ENCODE measurements at regions not wholly inside any gene's neighbourhood (a gene's known extent, or its start where the extent isn't known, plus 50 kb on each side); places are given as distances from the start of the nearest gene placed in this dataset.

DNA sequence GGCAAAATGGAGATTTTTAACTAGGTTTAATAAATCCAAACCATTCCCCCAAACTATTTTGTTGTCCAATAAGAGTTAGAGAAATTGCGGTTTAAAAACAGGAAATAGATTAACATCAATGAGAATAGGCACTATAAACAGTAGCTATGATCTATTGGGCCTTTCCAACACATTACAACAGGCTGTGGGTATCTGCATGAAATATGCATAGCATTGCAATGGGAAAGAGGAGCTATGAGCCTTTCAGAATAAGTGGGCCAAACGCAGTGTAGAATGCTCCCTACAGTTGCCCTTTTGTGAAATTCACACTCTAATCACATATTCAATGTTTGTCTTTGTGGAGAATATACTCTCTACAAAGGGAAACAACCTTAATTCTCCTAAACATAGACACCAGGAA is 305.5 kb upstream of the PRMT6 start (continued):
- TF ChIP-seq, protein P1, sequence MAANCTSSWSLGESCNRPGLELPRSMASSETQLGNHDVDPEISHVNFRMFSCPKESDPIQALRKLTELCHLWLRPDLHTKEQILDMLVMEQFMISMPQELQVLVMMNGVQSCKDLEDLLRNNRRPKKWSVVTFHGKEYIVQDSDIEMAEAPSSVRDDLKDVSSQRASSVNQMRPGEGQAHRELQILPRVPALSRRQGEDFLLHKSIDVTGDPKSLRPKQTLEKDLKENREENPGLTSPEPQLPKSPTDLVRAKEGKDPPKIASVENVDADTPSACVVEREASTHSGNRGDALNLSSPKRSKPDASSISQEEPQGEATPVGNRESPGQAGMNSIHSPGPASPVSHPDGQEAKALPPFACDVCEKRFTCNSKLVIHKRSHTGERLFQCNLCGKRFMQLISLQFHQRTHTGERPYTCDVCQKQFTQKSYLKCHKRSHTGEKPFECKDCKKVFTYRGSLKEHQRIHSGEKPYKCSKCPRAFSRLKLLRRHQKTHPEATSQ (CRISPR knock-in tag; IDR thresholded peaks at IDR 0.05; ENCODE audit: borderline replicate concordance), result no peak
- TF ChIP-seq NCOA1 (CRISPR knock-in tag; IDR thresholded peaks at IDR 0.05) (no peak), ZNF557 (CRISPR knock-in tag; IDR thresholded peaks at IDR 0.05) (no peak), ATM (IDR thresholded peaks at IDR 0.05; ENCODE audit: borderline replicate concordance) (no peak), ZNF781 (CRISPR knock-in tag; IDR thresholded peaks at IDR 0.05; ENCODE audit: borderline replicate concordance, not compliant biosample characterization) (no peak), SETDB1 (CRISPR knock-in tag; IDR thresholded peaks at IDR 0.05; ENCODE audit: borderline replicate concordance) (no peak), ZMYM2 (CRISPR knock-in tag; IDR thresholded peaks at IDR 0.05) (no peak), ZNF552 (CRISPR knock-in tag; IDR thresholded peaks at IDR 0.05; ENCODE audit: borderline replicate concordance) (no peak), ZNF335 (CRISPR knock-in tag; IDR thresholded peaks at IDR 0.05) (no peak), CAMTA2 (CRISPR knock-in tag; IDR thresholded peaks at IDR 0.05; ENCODE audit: borderline replicate concordance) (no peak)
- TF ChIP-seq, protein P2, sequence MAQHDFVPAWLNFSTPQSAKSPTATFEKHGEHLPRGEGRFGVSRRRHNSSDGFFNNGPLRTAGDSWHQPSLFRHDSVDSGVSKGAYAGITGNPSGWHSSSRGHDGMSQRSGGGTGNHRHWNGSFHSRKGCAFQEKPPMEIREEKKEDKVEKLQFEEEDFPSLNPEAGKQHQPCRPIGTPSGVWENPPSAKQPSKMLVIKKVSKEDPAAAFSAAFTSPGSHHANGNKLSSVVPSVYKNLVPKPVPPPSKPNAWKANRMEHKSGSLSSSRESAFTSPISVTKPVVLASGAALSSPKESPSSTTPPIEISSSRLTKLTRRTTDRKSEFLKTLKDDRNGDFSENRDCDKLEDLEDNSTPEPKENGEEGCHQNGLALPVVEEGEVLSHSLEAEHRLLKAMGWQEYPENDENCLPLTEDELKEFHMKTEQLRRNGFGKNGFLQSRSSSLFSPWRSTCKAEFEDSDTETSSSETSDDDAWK (CRISPR knock-in tag; IDR thresholded peaks at IDR 0.05), result no peak

DNA sequence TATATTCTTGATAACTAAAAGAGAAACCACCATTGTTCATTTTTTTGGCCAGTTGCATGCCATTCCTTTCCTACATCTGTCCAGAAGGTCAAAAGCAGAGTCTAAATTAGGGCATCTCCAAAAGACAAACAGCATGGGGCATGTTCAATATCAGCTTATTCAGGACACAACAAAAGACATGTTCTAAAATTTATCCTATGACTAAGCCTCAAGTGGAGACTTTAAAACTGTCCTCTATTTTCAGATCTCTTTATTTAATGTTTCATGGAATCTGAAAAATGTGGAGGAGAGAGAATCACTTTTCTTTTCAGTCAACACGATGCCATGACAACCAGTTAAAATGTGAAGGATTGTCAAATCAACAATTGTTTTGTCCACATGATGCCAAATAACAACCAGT is 303.4 kb upstream of the PRMT6 start:
- POLR2A ChIA-PET, result no interaction called here
- no peaks in the 10 kb centered on the region for H3K79me2 ChIP-seq (ENCODE audit: insufficient read depth, low read length)
- no peak overlapping the region for H3K4me3 ChIP-seq (replicated peaks in 1 of 3; ENCODE audit: insufficient read depth in 1 of 3, low read depth in 2 of 3, low read length in 3 of 3)
- 0% methylated on average over 1 of the region's 1 CpG for WGBS (ENCODE audit: low lambda C conversion rate)
- in situ Hi-C loops (cut with HindIII; ENCODE audit: extremely low pct_ligation_motif_present, low pct_unique_long_range_greater_than_20kb) (no loop called here), intact Hi-C loops (cut with micrococcal nuclease; ENCODE audit: unreplicated experiment) (no loop called here)
- BruUV-seq (replicated peaks), result no TSS peak
- CTCF ChIA-PET (ENCODE audit: low intra/inter-chr PET ratio, low total read pairs), result no interaction called here
- no peaks in the 10 kb centered on the region for H3K4me1 ChIP-seq (ENCODE audit: insufficient read depth, low read length)
- DNase-seq (ENCODE audit: low spot score) (no peak), FAIRE-seq (no peak), ATAC-seq (no peak)
- H2AFZ ChIP-seq (ENCODE audit: low read length), result no peak overlapping the region
- no peaks in the 10 kb centered on the region for H4K20me1 ChIP-seq (ENCODE audit: insufficient read depth, low read length)
- no peak overlapping the region for H3K9ac ChIP-seq (ENCODE audit: insufficient read depth, low read depth, low read length)
- no peak overlapping the region for H3K4me2 ChIP-seq (ENCODE audit: low read depth, low read length)
- no peaks in the 10 kb centered on the region for H3K36me3 ChIP-seq (replicated peaks in 1 of 2; ENCODE audit: control insufficient read depth in 1 of 2, insufficient read depth in 2 of 2, low read length in 2 of 2)
- H3K27ac ChIP-seq (ENCODE audit: extremely low read length, insufficient read depth, low read length), result no peak overlapping the region
- TF ChIP-seq ZNF136 (CRISPR knock-in tag; IDR thresholded peaks at IDR 0.05; ENCODE audit: low read depth), result no peak
- TF ChIP-seq ERF (CRISPR knock-in tag; IDR thresholded peaks at IDR 0.05), result no peak
- no peak for TF ChIP-seq ZNF430 (CRISPR knock-in tag; IDR thresholded peaks at IDR 0.05)
- TF ChIP-seq, protein P3, sequence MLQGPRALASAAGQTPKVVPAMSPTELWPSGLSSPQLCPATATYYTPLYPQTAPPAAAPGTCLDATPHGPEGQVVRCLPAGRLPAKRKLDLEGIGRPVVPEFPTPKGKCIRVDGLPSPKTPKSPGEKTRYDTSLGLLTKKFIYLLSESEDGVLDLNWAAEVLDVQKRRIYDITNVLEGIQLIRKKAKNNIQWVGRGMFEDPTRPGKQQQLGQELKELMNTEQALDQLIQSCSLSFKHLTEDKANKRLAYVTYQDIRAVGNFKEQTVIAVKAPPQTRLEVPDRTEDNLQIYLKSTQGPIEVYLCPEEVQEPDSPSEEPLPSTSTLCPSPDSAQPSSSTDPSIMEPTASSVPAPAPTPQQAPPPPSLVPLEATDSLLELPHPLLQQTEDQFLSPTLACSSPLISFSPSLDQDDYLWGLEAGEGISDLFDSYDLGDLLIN (CRISPR knock-in tag; IDR thresholded peaks at IDR 0.05; ENCODE audit: borderline replicate concordance), result no peak
- no peak for TF ChIP-seq KDM6A (CRISPR knock-in tag; IDR thresholded peaks at IDR 0.05; ENCODE audit: low read depth)
- TF ChIP-seq, protein P4, sequence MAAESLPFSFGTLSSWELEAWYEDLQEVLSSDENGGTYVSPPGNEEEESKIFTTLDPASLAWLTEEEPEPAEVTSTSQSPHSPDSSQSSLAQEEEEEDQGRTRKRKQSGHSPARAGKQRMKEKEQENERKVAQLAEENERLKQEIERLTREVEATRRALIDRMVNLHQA (CRISPR knock-in tag; IDR thresholded peaks at IDR 0.05), result no peak
- TF ChIP-seq HOXA5 (CRISPR knock-in tag; IDR thresholded peaks at IDR 0.05), result no peak
- no peak for TF ChIP-seq ZNF777 (CRISPR knock-in tag; IDR thresholded peaks at IDR 0.05)
- TF ChIP-seq ZNF619 (CRISPR knock-in tag; IDR thresholded peaks at IDR 0.05), result no peak
- no peak for TF ChIP-seq MAZ (IDR thresholded peaks at IDR 0.05; ENCODE audit: borderline replicate concordance, low read depth, low read length)
- TF ChIP-seq MAZ (CRISPR knock-in tag; IDR thresholded peaks at IDR 0.05; ENCODE audit: low read depth), result no peak
- no peak for TF ChIP-seq NFE2 (CRISPR knock-in tag; IDR thresholded peaks at IDR 0.05)
- TF ChIP-seq ZZZ3 (CRISPR knock-in tag; IDR thresholded peaks at IDR 0.05; ENCODE audit: borderline replicate concordance), result no peak
- H3K27me3 ChIP-seq (ENCODE audit: control insufficient read depth in 1 of 2, insufficient read depth in 2 of 2, low read length in 2 of 2), result no peaks in the 10 kb centered on the region
- peaks cover 78% of the 10 kb centered on the region for H3K9me3 ChIP-seq (ENCODE audit: low read length)
